ENCODE measurements at regions not wholly inside any gene's neighbourhood (a gene's known extent, or its start where the extent isn't known, plus 50 kb on each side); places are given as distances from the start of the nearest gene placed in this dataset.

GRCh38 chr2:217273851-217274250 is 414.0 kb upstream of the TNP1 start:
- TF ChIP-seq IRF2 (CRISPR knock-in tag; IDR thresholded peaks at IDR 0.05) (no peak), SOX13 (IDR thresholded peaks at IDR 0.05) (no peak), SOX13 (CRISPR knock-in tag; conservative IDR thresholded peaks at IDR 0.05 in 1 of 2, IDR thresholded peaks at IDR 0.05 in 1 of 2) (no peak), CTCF (CRISPR knock-in tag; IDR thresholded peaks at IDR 0.05) (no peak), SAFB2 (CRISPR knock-in tag; IDR thresholded peaks at IDR 0.05; ENCODE audit: borderline replicate concordance, low read depth) (no peak)
